Lower lobe of right lung (tissue), 2 donors: ENCODE measurements at regions not wholly inside any gene's neighbourhood (a gene's known extent, or its start where the extent isn't known, plus 50 kb on each side); places are given as distances from the start of the nearest gene placed in this dataset.

Source experiments
- ATAC-seq, 2 donors: fragments of 200-7000 bp; cut with Tn5 transposase; one replicate each; pipeline ENCODE4 v1.9.1; 2020 to 2022; ENCODE audit warnings: mild to moderate bottlenecking in 2 of 2, moderate library complexity in 2 of 2
- DNase-seq: peaks from one replicate; pipeline ENCODE4 v3.0.0-alpha.2; 2020
- H3K27ac ChIP-seq: fragments of 200-600 bp; one replicate; pipeline ENCODE4 v1.8.0; 2022
- H3K27me3 ChIP-seq: fragments of 200-600 bp; one replicate; pipeline ENCODE4 v1.8.0; 2022; ENCODE audit warnings: low read depth
- H3K36me3 ChIP-seq: fragments of 200-600 bp; one replicate; pipeline ENCODE4 v1.8.0; 2022; ENCODE audit warnings: mild to moderate bottlenecking
- H3K4me1 ChIP-seq: fragments of 200-600 bp; one replicate; pipeline ENCODE4 v1.8.0; 2022
- H3K4me3 ChIP-seq: fragments of 200-600 bp; one replicate; pipeline ENCODE4 v1.8.0; 2022; ENCODE audit warnings: mild to moderate bottlenecking
- H3K9me3 ChIP-seq: fragments of 200-600 bp; one replicate; pipeline ENCODE4 v1.8.0; 2022
- intact Hi-C: fragments of 100-400 bp; cut with DNase I; formaldehyde crosslinking; loops from one replicate; pipeline ENCODE4 v1.11.0; 2022
- TF ChIP-seq, protein P1 (sequence below): fragments of 200-600 bp; IDR thresholded peaks from one replicate; pipeline ENCODE4 v1.8.0; 2022; ENCODE audit warnings: antibody characterized with exemption, mild to moderate bottlenecking
- donor health status: DM: no; HTN: yes; CAD: no; lungs with severe emphysema.

DNA sequence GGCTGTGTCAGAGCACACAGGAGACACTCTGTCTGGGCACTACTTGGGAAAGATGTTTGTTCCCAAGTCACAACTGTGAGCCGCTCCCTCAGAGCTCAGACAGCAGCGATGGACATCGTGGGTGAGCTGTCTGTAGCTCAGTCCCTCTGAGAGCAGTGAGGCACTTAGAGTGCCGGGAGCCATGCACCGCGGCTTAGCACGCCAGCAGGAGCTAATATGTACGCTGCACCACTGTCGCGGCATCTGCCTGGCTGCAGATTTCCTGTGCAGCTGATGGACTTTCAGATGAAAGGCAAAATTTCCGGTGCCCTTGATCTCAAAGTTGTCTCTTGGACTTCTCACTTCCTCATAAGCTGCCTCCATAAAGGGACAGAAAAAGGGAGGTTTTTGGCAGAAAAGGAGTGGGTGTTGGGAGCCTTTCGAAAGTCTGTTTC lies 92.8 kb upstream of the ZNF469 start:
- Histone ChIP-seq H3K36me3 (no peaks in the 10 kb centered on the region), H3K27me3 (no peaks in the 10 kb centered on the region), H3K27ac (no peak overlapping the region), H3K4me1 (no peaks in the 10 kb centered on the region), H3K4me3 (no peak overlapping the region), H3K9me3 (peaks cover 17% of the 10 kb centered on the region)
- no peak for DNase-seq
- ATAC-seq: no peak
- intact Hi-C loops: no loop called here
- TF ChIP-seq, protein P1, sequence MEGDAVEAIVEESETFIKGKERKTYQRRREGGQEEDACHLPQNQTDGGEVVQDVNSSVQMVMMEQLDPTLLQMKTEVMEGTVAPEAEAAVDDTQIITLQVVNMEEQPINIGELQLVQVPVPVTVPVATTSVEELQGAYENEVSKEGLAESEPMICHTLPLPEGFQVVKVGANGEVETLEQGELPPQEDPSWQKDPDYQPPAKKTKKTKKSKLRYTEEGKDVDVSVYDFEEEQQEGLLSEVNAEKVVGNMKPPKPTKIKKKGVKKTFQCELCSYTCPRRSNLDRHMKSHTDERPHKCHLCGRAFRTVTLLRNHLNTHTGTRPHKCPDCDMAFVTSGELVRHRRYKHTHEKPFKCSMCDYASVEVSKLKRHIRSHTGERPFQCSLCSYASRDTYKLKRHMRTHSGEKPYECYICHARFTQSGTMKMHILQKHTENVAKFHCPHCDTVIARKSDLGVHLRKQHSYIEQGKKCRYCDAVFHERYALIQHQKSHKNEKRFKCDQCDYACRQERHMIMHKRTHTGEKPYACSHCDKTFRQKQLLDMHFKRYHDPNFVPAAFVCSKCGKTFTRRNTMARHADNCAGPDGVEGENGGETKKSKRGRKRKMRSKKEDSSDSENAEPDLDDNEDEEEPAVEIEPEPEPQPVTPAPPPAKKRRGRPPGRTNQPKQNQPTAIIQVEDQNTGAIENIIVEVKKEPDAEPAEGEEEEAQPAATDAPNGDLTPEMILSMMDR: no peak

- TF ChIP-seq, protein P1: no peak
- no peak for ATAC-seq
- Histone ChIP-seq H3K27ac (no peak overlapping the region), H3K4me3 (no peak overlapping the region), H3K4me1 (no peaks in the 10 kb centered on the region), H3K9me3 (peaks cover 17% of the 10 kb centered on the region), H3K36me3 (no peaks in the 10 kb centered on the region), H3K27me3 (no peaks in the 10 kb centered on the region)
- intact Hi-C loops: no loop called here
- DNase-seq: no peak
These were observed 91.6 kb upstream of the ZNF469 start for GRCh38 chr16:88290850-88291830.

DNA sequence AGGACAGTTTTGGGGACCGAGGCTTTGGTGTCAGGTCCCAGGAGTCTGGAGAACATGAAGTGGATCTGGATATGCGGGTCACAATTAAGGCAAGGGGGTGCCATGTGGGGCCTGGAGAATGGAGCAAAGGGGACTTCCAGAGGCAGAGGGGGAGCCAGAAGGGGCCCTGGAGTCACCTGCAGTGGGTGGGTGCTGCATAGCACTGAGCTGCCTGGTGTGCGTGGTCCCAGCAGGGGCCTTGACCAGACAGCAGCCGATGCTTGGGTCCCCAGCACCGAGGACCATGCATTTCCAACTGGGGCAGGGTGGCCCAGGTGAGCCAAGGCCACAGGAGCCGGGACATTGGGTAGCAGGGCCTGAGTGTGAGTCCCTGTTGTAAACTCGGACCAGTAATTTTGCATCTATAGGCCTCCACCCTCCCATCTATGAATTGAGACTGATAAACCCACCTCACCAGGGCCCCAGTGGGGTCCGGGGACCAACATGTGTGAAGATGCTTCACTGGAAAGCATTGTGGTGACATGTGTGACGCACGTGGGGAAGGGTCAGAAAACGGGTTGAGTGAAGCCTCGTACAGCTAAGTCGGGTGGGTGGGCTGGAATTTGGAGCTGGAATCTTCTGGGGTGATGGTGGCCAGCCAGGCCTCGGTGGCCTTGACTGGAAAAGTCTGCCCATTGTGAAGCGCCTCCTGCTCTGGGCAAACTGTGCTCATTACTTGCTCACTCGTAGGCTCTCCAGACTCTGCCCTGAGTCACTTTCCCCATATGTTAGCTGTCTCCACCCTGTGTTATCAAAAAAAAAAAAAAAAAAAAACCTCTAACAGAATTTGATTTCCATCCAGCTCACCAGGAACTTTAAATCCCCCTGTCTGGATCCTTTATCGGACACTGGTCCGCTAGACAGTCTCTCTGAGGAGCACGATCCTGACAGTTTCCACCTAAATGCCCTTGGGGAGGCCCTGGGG lies 90.5 kb upstream of the ZNF469 start:
- Histone ChIP-seq H3K9me3 (peaks cover 7% of the 10 kb centered on the region), H3K36me3 (no peaks in the 10 kb centered on the region), H3K4me3 (no peak overlapping the region), H3K27me3 (no peaks in the 10 kb centered on the region), H3K27ac (no peak overlapping the region), H3K4me1 (no peaks in the 10 kb centered on the region)
- TF ChIP-seq, protein P1: no peak
- ATAC-seq (no peak), DNase-seq (no peak)
- intact Hi-C loops: no loop called here

- no peak for ATAC-seq
- H3K4me1 ChIP-seq: no peaks in the 10 kb centered on the region
- H3K27me3 ChIP-seq: no peaks in the 10 kb centered on the region
- DNase-seq: no peak
- no peak overlapping the region for H3K27ac ChIP-seq
- intact Hi-C loops: no loop called here
- H3K4me3 ChIP-seq: no peak overlapping the region
- TF ChIP-seq, protein P1: no peak
- no peaks in the 10 kb centered on the region for H3K36me3 ChIP-seq
- no peaks in the 10 kb centered on the region for H3K9me3 ChIP-seq
These were observed 89.7 kb upstream of the ZNF469 start for GRCh38 chr16:88293097-88293496.

DNA sequence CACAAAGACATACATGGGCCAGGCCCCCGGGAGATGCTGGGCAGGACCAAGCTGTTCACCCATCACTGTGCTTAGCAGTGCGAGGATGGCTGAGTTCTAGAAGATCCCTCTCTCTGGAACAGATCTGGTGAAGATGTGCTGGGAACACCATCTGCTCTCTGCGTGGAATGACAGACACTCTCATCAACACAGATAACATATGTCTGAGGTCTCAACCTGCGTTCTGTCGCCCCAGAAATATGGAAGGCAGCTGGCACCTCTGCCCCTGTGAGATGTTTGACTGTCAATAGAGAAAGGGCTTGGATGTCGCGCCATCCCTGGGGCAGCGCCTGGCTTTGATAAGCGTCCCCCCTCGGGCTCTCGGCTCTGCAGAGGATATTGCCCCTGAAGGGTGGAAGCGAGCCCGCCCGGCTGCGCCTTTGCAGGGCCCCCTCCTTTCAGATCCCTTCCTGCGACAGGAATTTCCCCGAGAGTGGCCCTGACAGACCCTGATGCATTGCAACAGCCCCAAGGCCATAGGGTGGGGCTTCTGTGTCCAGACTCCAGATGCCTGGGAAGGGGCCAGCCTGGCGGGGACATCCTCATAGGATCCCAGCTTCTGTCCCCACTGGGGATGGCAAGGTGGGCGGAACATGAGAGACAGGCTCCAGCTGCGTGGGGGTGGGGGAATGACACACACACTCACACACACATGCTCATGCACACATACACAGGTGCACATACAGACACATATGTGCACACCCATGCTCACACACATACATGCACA lies 86.9 kb upstream of the ZNF469 start:
- Histone ChIP-seq H3K9me3 (no peaks in the 10 kb centered on the region), H3K4me1 (no peaks in the 10 kb centered on the region), H3K36me3 (no peaks in the 10 kb centered on the region), H3K27ac (no peak overlapping the region), H3K4me3 (no peak overlapping the region), H3K27me3 (peaks cover 4% of the 10 kb centered on the region)
- TF ChIP-seq, protein P1: no peak
- DNase-seq: no peak
- no peak for ATAC-seq
- intact Hi-C loops: no loop called here
